ENCODE measurements at regions not wholly inside any gene's neighbourhood (a gene's known extent, or its start where the extent isn't known, plus 50 kb on each side); places are given as distances from the start of the nearest gene placed in this dataset.

- DNase-seq (ENCODE audit: low read depth), result no peak
Measured at GRCh38 chr6:48057601-48058000, 53.4 kb downstream of the PTCHD4 start.

GRCh38 chr6:48048451-48049146 is 62.4 kb downstream of the PTCHD4 start:
- no peak for DNase-seq (ENCODE audit: low read depth)

GRCh38 chr6:48041894-48042293 is 69.1 kb downstream of the PTCHD4 start:
- DNase-seq (ENCODE audit: low read depth), result no peak

GRCh38 chr6:48037946-48038345 is 73.1 kb downstream of the PTCHD4 start:
- no peak for DNase-seq (ENCODE audit: low read depth)

- DNase-seq (ENCODE audit: low read depth), result peak; percentile 25
Measured at GRCh38 chr6:48036316-48036715, 74.7 kb downstream of the PTCHD4 start.

- peak; percentile 47 for DNase-seq (ENCODE audit: low read depth)
Measured at GRCh38 chr6:48032151-48032550, 78.8 kb downstream of the PTCHD4 start.

GRCh38 chr6:48031711-48032110 is 79.3 kb downstream of the PTCHD4 start:
- no peak for DNase-seq (ENCODE audit: low read depth)

- no peak for DNase-seq (ENCODE audit: low read depth)
Measured at GRCh38 chr6:48027704-48028435, 83.1 kb downstream of the PTCHD4 start.

- no peak for DNase-seq (ENCODE audit: low read depth)
Measured at GRCh38 chr6:48024956-48025355, 86.0 kb downstream of the PTCHD4 start.

- DNase-seq (ENCODE audit: low read depth), result no peak
Measured at GRCh38 chr6:48021904-48022303, 89.1 kb downstream of the PTCHD4 start.

- DNase-seq (ENCODE audit: low read depth), result no peak
Measured at GRCh38 chr6:48016020-48016755, 94.8 kb downstream of the PTCHD4 start.

- DNase-seq (ENCODE audit: low read depth), result no peak
Measured at GRCh38 chr6:47992809-47993208, 118.2 kb downstream of the PTCHD4 start.

- no peak for DNase-seq (ENCODE audit: low read depth)
Measured at GRCh38 chr6:47983491-47983890, 127.5 kb downstream of the PTCHD4 start.

GRCh38 chr6:47977314-47977713 is 133.7 kb downstream of the PTCHD4 start:
- DNase-seq (ENCODE audit: low read depth), result no peak

GRCh38 chr6:47974106-47974505 is 136.9 kb downstream of the PTCHD4 start:
- no peak for DNase-seq (ENCODE audit: low read depth)

GRCh38 chr6:47970826-47971225 is 140.2 kb downstream of the PTCHD4 start:
- DNase-seq (ENCODE audit: low read depth), result no peak

- no peak for DNase-seq (ENCODE audit: low read depth)
Measured at GRCh38 chr6:47967843-47968242, 143.2 kb downstream of the PTCHD4 start.

GRCh38 chr6:47964969-47965368 is 146.0 kb downstream of the PTCHD4 start:
- no peak for DNase-seq (ENCODE audit: low read depth)

GRCh38 chr6:47952640-47953039 is 158.4 kb downstream of the PTCHD4 start:
- no peak for DNase-seq (ENCODE audit: low read depth)

GRCh38 chr6:47944846-47945245 is 163.0 kb downstream of the OPN5 start:
- no peak for DNase-seq (ENCODE audit: low read depth)

- DNase-seq (ENCODE audit: low read depth), result no peak
Measured at GRCh38 chr6:47938405-47938804, 156.6 kb downstream of the OPN5 start.

- DNase-seq (ENCODE audit: low read depth), result no peak
Measured at GRCh38 chr6:47936820-47937219, 155.0 kb downstream of the OPN5 start.

GRCh38 chr6:47934023-47934422 is 152.2 kb downstream of the OPN5 start:
- no peak for DNase-seq (ENCODE audit: low read depth)
